ENCODE measurements at regions not wholly inside any gene's neighbourhood (a gene's known extent, or its start where the extent isn't known, plus 50 kb on each side); places are given as distances from the start of the nearest gene placed in this dataset.

DNA sequence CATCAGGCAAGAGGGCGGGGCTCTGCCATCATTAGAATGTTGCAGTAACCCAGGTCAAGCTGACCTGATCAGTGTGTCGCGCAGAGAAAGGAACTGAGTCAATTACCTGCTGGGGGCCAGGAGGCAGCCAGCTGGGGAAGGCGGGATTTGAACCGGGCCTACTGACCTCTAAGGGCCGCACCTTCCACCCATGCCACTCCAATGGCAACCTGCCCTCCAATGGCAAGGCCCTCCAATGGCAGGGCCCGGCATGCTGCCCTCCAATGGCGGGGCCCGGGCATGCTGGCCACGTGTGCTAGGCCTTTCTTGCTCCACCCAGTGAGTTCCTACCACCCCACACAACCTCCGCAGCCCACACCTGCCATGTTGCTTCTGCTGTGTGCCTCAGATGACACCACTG lies 407.6 kb downstream of the CTTN start:
- Histone ChIP-seq H3K4me3 (ENCODE audit: low read length in 2 of 2) (no peak overlapping the region), H3K27ac (ENCODE audit: low read depth in 2 of 2, low read length in 2 of 2) (no peak overlapping the region), H3K9ac (ENCODE audit: low read depth in 1 of 2, low read length in 2 of 2) (no peak overlapping the region), H3K36me3 (ENCODE audit: control insufficient read depth in 2 of 2, insufficient read depth in 2 of 2, low read length in 2 of 2) (no peaks in the 10 kb centered on the region), H3K27me3 (ENCODE audit: control insufficient read depth in 2 of 2, insufficient read depth in 2 of 2, low read length in 2 of 2) (no peaks in the 10 kb centered on the region), H3K4me1 (ENCODE audit: control insufficient read depth in 2 of 2, insufficient read depth in 2 of 2, low read length in 2 of 2) (no peaks in the 10 kb centered on the region), H3K9me3 (ENCODE audit: control insufficient read depth in 2 of 2, low read length in 2 of 2) (no peaks in the 10 kb centered on the region)

DNA sequence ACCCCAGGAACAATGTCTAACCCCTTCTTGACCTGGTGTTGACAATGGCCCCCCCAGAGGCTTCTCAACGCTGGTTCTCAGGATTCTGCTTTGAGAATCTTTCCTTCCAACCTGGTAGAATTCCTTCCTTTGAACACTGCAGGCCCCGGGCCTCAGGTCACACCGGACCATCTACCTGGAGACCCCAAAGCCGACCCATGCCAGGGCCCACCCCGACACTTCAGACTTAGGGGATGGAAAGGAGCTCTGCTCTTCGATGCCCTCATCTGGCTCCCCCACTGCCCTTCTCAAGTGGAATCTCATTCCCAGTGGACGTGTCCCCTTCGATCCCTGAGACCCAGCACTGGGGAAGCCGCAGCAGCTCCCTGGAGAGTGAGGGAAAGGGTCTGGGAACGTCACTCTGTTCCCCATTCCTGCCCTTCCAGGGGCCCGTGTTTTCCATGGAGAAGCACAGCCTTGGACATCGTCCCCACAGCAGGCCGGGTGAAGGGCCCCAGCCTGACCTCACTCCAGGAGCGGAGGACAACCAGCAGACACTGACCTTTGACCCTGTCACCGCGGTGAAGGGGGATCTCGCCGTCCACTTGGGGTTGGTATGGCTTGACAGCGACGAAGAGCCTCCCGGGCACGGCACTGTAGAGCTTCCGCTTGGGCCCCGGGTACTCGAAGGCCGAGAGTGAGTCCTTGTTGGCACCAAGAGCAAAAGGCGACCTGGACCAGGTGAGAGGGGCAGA lies 408.3 kb downstream of the CTTN start:
- no peak overlapping the region for H3K27ac ChIP-seq (ENCODE audit: low read depth in 2 of 2, low read length in 2 of 2)
- H3K9me3 ChIP-seq (ENCODE audit: control insufficient read depth in 2 of 2, low read length in 2 of 2), result no peaks in the 10 kb centered on the region
- no peaks in the 10 kb centered on the region for H3K27me3 ChIP-seq (ENCODE audit: control insufficient read depth in 2 of 2, insufficient read depth in 2 of 2, low read length in 2 of 2)
- no peak overlapping the region for H3K4me3 ChIP-seq (ENCODE audit: low read length in 2 of 2)
- no peaks in the 10 kb centered on the region for H3K36me3 ChIP-seq (ENCODE audit: control insufficient read depth in 2 of 2, insufficient read depth in 2 of 2, low read length in 2 of 2)
- H3K9ac ChIP-seq (ENCODE audit: low read depth in 1 of 2, low read length in 2 of 2), result no peak overlapping the region
- H3K4me1 ChIP-seq (ENCODE audit: control insufficient read depth in 2 of 2, insufficient read depth in 2 of 2, low read length in 2 of 2), result no peaks in the 10 kb centered on the region

DNA sequence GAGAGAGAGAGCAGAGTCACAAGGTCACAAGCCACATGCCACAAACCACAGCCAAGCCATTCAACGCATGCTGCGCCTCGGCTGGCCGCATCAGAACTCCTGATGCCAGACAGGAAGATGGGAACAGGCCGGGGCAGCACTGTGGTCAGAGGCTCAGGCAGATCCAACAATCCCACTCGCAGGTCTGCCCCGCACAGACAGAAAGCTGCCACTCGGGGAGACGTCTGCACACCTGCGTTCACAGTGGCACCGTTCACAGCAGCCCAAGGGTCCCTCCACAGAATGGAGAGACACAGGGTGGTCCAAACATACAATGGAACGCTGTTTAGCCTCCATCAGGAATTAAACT lies 408.8 kb downstream of the CTTN start:
- no peaks in the 10 kb centered on the region for H3K27me3 ChIP-seq (ENCODE audit: control insufficient read depth in 2 of 2, insufficient read depth in 2 of 2, low read length in 2 of 2)
- no peak overlapping the region for H3K27ac ChIP-seq (ENCODE audit: low read depth in 2 of 2, low read length in 2 of 2)
- no peak overlapping the region for H3K9ac ChIP-seq (ENCODE audit: low read depth in 1 of 2, low read length in 2 of 2)
- no peak overlapping the region for H3K4me3 ChIP-seq (ENCODE audit: low read length in 2 of 2)
- H3K36me3 ChIP-seq (ENCODE audit: control insufficient read depth in 2 of 2, insufficient read depth in 2 of 2, low read length in 2 of 2), result no peaks in the 10 kb centered on the region
- no peaks in the 10 kb centered on the region for H3K4me1 ChIP-seq (ENCODE audit: control insufficient read depth in 2 of 2, insufficient read depth in 2 of 2, low read length in 2 of 2)
- H3K9me3 ChIP-seq (ENCODE audit: control insufficient read depth in 2 of 2, low read length in 2 of 2), result no peaks in the 10 kb centered on the region

DNA sequence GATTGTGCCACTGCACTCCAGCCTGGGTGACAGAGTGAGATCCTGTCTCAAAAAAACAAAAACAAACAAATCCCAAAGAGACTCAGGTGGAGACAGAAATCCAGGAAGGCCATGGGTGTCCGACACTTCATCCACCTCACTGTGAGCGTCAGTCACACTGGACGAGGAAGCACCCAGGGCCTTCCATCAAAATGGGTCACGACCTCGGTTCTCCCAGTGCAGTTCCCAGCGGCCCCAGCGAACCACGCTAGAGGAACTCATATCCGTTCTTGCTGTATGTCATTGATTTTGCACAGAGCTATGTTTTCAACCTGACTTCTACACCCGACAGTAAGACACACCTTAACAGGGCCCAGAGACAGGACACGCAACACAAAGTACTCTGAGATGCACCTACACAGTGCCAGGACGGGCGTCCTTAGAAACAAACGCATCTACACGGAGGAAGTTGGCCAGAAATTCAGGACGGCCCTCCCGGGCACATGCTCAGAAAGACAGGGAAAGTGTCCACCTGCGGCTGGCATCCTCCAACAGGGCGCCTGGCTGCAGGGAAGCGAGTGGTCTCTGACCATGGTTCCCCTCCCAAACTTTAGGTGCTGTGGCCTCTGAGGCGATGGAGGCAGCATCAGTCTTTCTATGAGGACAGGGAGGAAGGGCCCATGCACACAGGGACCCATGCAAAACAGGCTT lies 410.5 kb downstream of the CTTN start:
- Histone ChIP-seq H3K27ac (ENCODE audit: low read depth in 2 of 2, low read length in 2 of 2) (no peak overlapping the region), H3K9ac (ENCODE audit: low read depth in 1 of 2, low read length in 2 of 2) (no peak overlapping the region), H3K9me3 (ENCODE audit: control insufficient read depth in 2 of 2, low read length in 2 of 2) (no peaks in the 10 kb centered on the region), H3K36me3 (ENCODE audit: control insufficient read depth in 2 of 2, insufficient read depth in 2 of 2, low read length in 2 of 2) (no peaks in the 10 kb centered on the region), H3K27me3 (ENCODE audit: control insufficient read depth in 2 of 2, insufficient read depth in 2 of 2, low read length in 2 of 2) (no peaks in the 10 kb centered on the region), H3K4me1 (ENCODE audit: control insufficient read depth in 2 of 2, insufficient read depth in 2 of 2, low read length in 2 of 2) (no peaks in the 10 kb centered on the region), H3K4me3 (ENCODE audit: low read length in 2 of 2) (no peak overlapping the region)

DNA sequence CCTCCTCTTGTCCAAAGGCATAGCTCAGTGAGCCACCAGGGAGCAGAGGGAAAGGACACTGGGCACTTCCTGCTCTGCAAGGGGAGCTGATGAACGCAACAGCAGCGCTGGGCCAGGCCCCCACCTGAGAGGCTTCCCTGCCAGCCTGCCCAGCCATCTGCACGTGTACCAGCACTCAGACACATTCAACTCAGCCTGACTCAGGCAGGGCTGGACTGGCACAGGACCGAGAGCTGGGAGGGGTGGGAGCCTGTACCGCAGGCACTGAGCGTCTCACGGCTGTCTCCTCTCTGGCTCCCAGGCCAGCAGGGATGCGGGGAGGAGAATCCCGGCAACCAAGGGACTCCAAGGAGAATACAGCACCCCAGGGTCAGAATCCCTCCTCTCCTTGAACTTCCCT lies 411.8 kb downstream of the CTTN start:
- Histone ChIP-seq H3K36me3 (ENCODE audit: control insufficient read depth in 2 of 2, insufficient read depth in 2 of 2, low read length in 2 of 2) (no peaks in the 10 kb centered on the region), H3K9me3 (ENCODE audit: control insufficient read depth in 2 of 2, low read length in 2 of 2) (no peaks in the 10 kb centered on the region), H3K4me1 (ENCODE audit: control insufficient read depth in 2 of 2, insufficient read depth in 2 of 2, low read length in 2 of 2) (no peaks in the 10 kb centered on the region), H3K27me3 (ENCODE audit: control insufficient read depth in 2 of 2, insufficient read depth in 2 of 2, low read length in 2 of 2) (no peaks in the 10 kb centered on the region), H3K27ac (ENCODE audit: low read depth in 2 of 2, low read length in 2 of 2) (no peak overlapping the region), H3K4me3 (ENCODE audit: low read length in 2 of 2) (no peak overlapping the region), H3K9ac (ENCODE audit: low read depth in 1 of 2, low read length in 2 of 2) (no peak overlapping the region)

DNA sequence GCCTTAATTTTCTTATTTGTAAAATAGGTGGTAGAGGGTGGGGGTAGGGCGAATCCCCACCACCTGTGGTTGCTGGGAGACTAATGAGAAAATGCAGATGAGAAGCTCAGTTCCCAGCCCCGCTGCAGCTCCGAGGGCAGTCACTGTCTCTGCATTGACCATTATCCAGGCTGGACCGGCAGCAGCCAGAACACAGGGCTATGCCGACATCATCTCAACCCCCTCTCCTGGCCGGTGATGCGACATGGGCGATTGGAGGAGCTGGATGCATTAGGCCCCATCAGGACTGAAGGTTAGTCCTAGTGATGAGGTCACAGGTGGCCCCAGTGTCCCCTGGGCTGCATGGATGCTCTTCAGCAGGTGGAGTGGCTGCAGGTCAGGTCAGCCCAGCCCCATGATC lies 412.4 kb downstream of the CTTN start:
- no peaks in the 10 kb centered on the region for H3K4me1 ChIP-seq (ENCODE audit: control insufficient read depth in 2 of 2, insufficient read depth in 2 of 2, low read length in 2 of 2)
- no peaks in the 10 kb centered on the region for H3K36me3 ChIP-seq (ENCODE audit: control insufficient read depth in 2 of 2, insufficient read depth in 2 of 2, low read length in 2 of 2)
- H3K27ac ChIP-seq (ENCODE audit: low read depth in 2 of 2, low read length in 2 of 2), result no peak overlapping the region
- no peaks in the 10 kb centered on the region for H3K9me3 ChIP-seq (ENCODE audit: control insufficient read depth in 2 of 2, low read length in 2 of 2)
- no peak overlapping the region for H3K4me3 ChIP-seq (ENCODE audit: low read length in 2 of 2)
- H3K27me3 ChIP-seq (ENCODE audit: control insufficient read depth in 2 of 2, insufficient read depth in 2 of 2, low read length in 2 of 2), result no peaks in the 10 kb centered on the region
- H3K9ac ChIP-seq (ENCODE audit: low read depth in 1 of 2, low read length in 2 of 2), result no peak overlapping the region

DNA sequence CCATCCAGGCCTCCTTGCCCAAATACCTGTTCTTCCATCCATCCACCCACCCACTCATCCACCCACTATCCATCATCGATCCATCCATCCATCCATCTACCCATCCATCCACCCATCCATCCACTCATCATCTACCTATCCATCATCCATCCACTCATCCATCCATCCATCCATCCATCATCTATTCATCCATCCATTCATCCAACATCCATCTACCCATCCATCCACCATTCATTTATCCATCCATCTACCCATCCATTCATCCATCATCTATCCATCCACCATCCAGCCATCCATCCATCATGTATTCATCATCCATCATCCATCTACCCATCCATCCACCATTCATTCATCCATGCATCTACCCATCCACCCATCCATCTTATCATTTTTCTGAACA lies 413.2 kb downstream of the CTTN start:
- H3K4me3 ChIP-seq (ENCODE audit: low read length in 2 of 2), result no peak overlapping the region
- no peaks in the 10 kb centered on the region for H3K4me1 ChIP-seq (ENCODE audit: control insufficient read depth in 2 of 2, insufficient read depth in 2 of 2, low read length in 2 of 2)
- H3K9ac ChIP-seq (ENCODE audit: low read depth in 1 of 2, low read length in 2 of 2), result no peak overlapping the region
- H3K27ac ChIP-seq (ENCODE audit: low read depth in 2 of 2, low read length in 2 of 2), result no peak overlapping the region
- no peaks in the 10 kb centered on the region for H3K9me3 ChIP-seq (ENCODE audit: control insufficient read depth in 2 of 2, low read length in 2 of 2)
- H3K36me3 ChIP-seq (ENCODE audit: control insufficient read depth in 2 of 2, insufficient read depth in 2 of 2, low read length in 2 of 2), result no peaks in the 10 kb centered on the region
- H3K27me3 ChIP-seq (ENCODE audit: control insufficient read depth in 2 of 2, insufficient read depth in 2 of 2, low read length in 2 of 2), result no peaks in the 10 kb centered on the region

DNA sequence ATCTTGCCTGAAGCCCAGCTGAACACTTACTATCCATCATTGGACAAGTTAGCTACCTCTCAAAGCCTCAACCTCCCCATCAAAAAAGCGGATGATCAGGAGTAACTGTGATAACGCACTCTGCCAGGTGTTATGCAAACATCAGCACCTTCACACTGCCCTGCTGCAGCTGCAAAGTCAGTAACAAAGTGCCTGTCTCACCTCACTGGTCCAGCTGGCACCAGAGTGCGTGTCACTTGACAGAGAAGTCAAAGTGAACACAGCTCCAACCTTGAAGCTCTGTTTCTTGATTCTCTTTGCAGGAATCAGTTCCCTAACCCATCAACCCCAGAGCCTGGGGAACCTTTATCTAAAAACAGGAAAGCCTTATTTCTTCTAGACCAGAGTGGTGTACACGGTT lies 413.6 kb downstream of the CTTN start:
- Histone ChIP-seq H3K4me3 (ENCODE audit: low read length in 2 of 2) (no peak overlapping the region), H3K4me1 (ENCODE audit: control insufficient read depth in 2 of 2, insufficient read depth in 2 of 2, low read length in 2 of 2) (no peaks in the 10 kb centered on the region), H3K27me3 (ENCODE audit: control insufficient read depth in 2 of 2, insufficient read depth in 2 of 2, low read length in 2 of 2) (no peaks in the 10 kb centered on the region), H3K27ac (ENCODE audit: low read depth in 2 of 2, low read length in 2 of 2) (no peak overlapping the region), H3K9me3 (ENCODE audit: control insufficient read depth in 2 of 2, low read length in 2 of 2) (no peaks in the 10 kb centered on the region), H3K36me3 (ENCODE audit: control insufficient read depth in 2 of 2, insufficient read depth in 2 of 2, low read length in 2 of 2) (no peaks in the 10 kb centered on the region), H3K9ac (ENCODE audit: low read depth in 1 of 2, low read length in 2 of 2) (no peak overlapping the region)

DNA sequence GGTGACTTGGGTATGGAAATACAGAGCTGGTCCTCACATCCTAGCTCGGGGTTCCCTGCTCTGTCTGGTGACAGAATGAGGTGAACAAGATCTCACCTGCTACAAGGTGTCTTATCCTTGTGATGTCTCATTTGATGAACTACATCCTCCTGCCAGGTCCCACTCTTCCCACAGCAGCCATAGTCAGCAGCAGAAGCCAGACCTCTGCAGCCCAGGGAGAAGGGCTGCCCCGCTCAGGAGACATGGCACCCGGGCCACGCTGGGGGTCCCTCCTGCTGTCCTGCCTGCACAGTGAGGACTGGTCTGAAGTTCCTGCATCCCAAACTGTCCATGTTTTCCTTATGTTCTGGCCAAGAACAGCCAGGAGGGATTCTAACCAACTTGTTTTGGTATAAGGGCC lies 414.1 kb downstream of the CTTN start:
- H3K9me3 ChIP-seq (ENCODE audit: control insufficient read depth in 2 of 2, low read length in 2 of 2), result no peaks in the 10 kb centered on the region

DNA sequence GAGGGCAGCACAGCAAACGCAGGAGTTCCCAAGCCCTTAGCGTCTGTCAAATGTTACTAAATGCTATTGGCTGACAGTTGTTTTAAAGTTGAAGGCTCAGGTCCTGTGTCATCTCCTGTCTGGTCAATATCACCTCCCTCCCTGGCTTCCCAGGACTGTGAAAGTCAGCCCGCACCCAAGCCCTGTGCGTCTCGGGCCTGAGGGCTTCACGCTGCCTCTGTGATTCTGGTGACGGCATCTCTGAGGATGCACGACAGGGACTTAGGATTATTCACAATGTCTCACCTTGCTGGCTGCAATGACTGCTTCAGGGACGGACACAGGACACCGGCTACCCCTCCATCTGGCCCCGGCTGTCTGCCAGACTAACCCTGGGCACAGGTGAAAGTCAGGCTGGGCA lies 415.3 kb downstream of the CTTN start:
- no peaks in the 10 kb centered on the region for H3K36me3 ChIP-seq (ENCODE audit: control insufficient read depth in 2 of 2, insufficient read depth in 2 of 2, low read length in 2 of 2)
- H3K27me3 ChIP-seq (ENCODE audit: control insufficient read depth in 2 of 2, insufficient read depth in 2 of 2, low read length in 2 of 2), result no peaks in the 10 kb centered on the region
- no peaks in the 10 kb centered on the region for H3K9me3 ChIP-seq (ENCODE audit: control insufficient read depth in 2 of 2, low read length in 2 of 2)
- H3K4me1 ChIP-seq (ENCODE audit: control insufficient read depth in 2 of 2, insufficient read depth in 2 of 2, low read length in 2 of 2), result no peaks in the 10 kb centered on the region
- no peak overlapping the region for H3K27ac ChIP-seq (ENCODE audit: low read depth in 2 of 2, low read length in 2 of 2)
- H3K4me3 ChIP-seq (ENCODE audit: low read length in 2 of 2), result no peak overlapping the region
- H3K9ac ChIP-seq (ENCODE audit: low read depth in 1 of 2, low read length in 2 of 2), result no peak overlapping the region

More for the DNA sequence above, 414.1 kb downstream of the CTTN start:
- Histone ChIP-seq H3K4me3 (ENCODE audit: low read length in 2 of 2) (no peak overlapping the region), H3K27me3 (ENCODE audit: control insufficient read depth in 2 of 2, insufficient read depth in 2 of 2, low read length in 2 of 2) (no peaks in the 10 kb centered on the region), H3K9ac (ENCODE audit: low read depth in 1 of 2, low read length in 2 of 2) (no peak overlapping the region), H3K36me3 (ENCODE audit: control insufficient read depth in 2 of 2, insufficient read depth in 2 of 2, low read length in 2 of 2) (no peaks in the 10 kb centered on the region), H3K27ac (ENCODE audit: low read depth in 2 of 2, low read length in 2 of 2) (no peak overlapping the region), H3K4me1 (ENCODE audit: control insufficient read depth in 2 of 2, insufficient read depth in 2 of 2, low read length in 2 of 2) (no peaks in the 10 kb centered on the region)
